ENCODE measurements at regions not wholly inside any gene's neighbourhood (a gene's known extent, or its start where the extent isn't known, plus 50 kb on each side); places are given as distances from the start of the nearest gene placed in this dataset.

- Histone ChIP-seq H3K4me3 (no peak overlapping the region), H3K36me3 (no peaks in the 10 kb centered on the region), H3K9me3 (no peaks in the 10 kb centered on the region), H3K27me3 (no peaks in the 10 kb centered on the region), H3K4me1 (peaks cover 0 to 15% (median 4%) of the 10 kb centered on the region in 4 donors), H3K27ac (no peak overlapping the region)
- DNase-seq = no peak
- intact Hi-C loops (cut with DNase I) = loop anchor here (5.0 kb wide), 1 partner anchor 52 kb away; no protein-coding TSS in a partner anchor
- TF ChIP-seq CTCF (IDR thresholded peaks at IDR 0.05) (no peak), POLR2A (IDR thresholded peaks at IDR 0.05) (no peak), POLR2AphosphoS5 (IDR thresholded peaks at IDR 0.05) (no peak), EP300 (IDR thresholded peaks at IDR 0.05) (no peak)
- 94 to 95% methylated on average over 4 of the region's 4 CpGs for WGBS, 2 donors
Observed at GRCh38 chr1:234674218-234674815, 64.3 kb upstream of the IRF2BP2 start.

- Histone ChIP-seq H3K9me3 (no peaks in the 10 kb centered on the region), H3K4me1 (peaks cover 0 to 15% (median 4%) of the 10 kb centered on the region in 4 donors), H3K27ac (no peak overlapping the region), H3K4me3 (no peak overlapping the region), H3K27me3 (no peaks in the 10 kb centered on the region), H3K36me3 (no peaks in the 10 kb centered on the region)
- TF ChIP-seq POLR2AphosphoS5 (IDR thresholded peaks at IDR 0.05) = no peak
- TF ChIP-seq POLR2A (IDR thresholded peaks at IDR 0.05) = no peak
- no peak for TF ChIP-seq EP300 (IDR thresholded peaks at IDR 0.05)
- no peak for TF ChIP-seq CTCF (IDR thresholded peaks at IDR 0.05)
- 93 to 96% methylated on average over 12 of the region's 12 CpGs for WGBS, 2 donors
- DNase-seq = no peak
- intact Hi-C loops (cut with DNase I) = loop anchor here (5.0 kb wide), 1 partner anchor 50 kb away; no protein-coding TSS in a partner anchor
Observed at GRCh38 chr1:234672349-234673135, 62.6 kb upstream of the IRF2BP2 start.

- H3K36me3 ChIP-seq = no peaks in the 10 kb centered on the region
- H3K27me3 ChIP-seq = no peaks in the 10 kb centered on the region
- no peak overlapping the region for H3K4me3 ChIP-seq
- 36 to 69% methylated on average over 10 of the region's 10 CpGs for WGBS, 2 donors
- intact Hi-C loops (cut with DNase I) = loop anchor here (5.0 kb wide), 1 partner anchor 49 kb away; no protein-coding TSS in a partner anchor
- no peak for DNase-seq
- no peak overlapping the region for H3K27ac ChIP-seq
- no peaks in the 10 kb centered on the region for H3K9me3 ChIP-seq
- H3K4me1 ChIP-seq = peaks cover 0 to 11% (median 3%) of the 10 kb centered on the region in 4 donors
- TF ChIP-seq POLR2AphosphoS5 (IDR thresholded peaks at IDR 0.05) (no peak), CTCF (IDR thresholded peaks at IDR 0.05) (no peak), EP300 (IDR thresholded peaks at IDR 0.05) (no peak)
Observed at GRCh38 chr1:234670967-234671626, 61.1 kb upstream of the IRF2BP2 start.

GRCh38 chr1:234669499-234669898 lies 59.5 kb upstream of the IRF2BP2 start:
- no peaks in the 10 kb centered on the region for H3K4me1 ChIP-seq
- H3K9me3 ChIP-seq = no peaks in the 10 kb centered on the region
- no peak overlapping the region for H3K4me3 ChIP-seq
- DNase-seq = no peak
- H3K27me3 ChIP-seq = no peaks in the 10 kb centered on the region
- TF ChIP-seq POLR2AphosphoS5 (IDR thresholded peaks at IDR 0.05) (no peak), POLR2A (IDR thresholded peaks at IDR 0.05) (no peak), EP300 (IDR thresholded peaks at IDR 0.05) (no peak), CTCF (IDR thresholded peaks at IDR 0.05) (no peak)
- WGBS, 2 donors = 96 to 99% methylated on average over 1 of the region's 1 CpG
- H3K36me3 ChIP-seq = no peaks in the 10 kb centered on the region
- intact Hi-C loops (cut with DNase I) = no loop called here
- no peak overlapping the region for H3K27ac ChIP-seq
